ENCODE measurements at regions not wholly inside any gene's neighbourhood (a gene's known extent, or its start where the extent isn't known, plus 50 kb on each side); places are given as distances from the start of the nearest gene placed in this dataset.

DNA sequence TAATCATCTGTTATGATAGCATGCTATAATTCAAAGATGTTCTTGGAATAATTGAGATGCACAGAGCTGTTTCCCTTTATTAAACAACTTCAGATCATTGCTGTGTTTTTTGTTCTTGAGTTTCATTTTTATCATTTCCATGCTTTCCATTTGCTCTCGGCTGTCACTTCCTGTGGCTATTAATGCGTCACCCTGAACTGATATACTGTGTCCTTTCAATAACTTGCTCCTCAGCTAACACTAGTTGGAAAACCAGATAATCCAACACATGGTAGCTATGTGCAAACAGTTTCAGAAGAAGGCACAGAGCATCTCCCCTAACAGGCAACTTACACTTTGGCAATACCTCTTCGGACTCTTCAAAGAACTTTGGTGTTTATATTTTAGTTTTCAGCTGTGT, 376.0 kb downstream of the GBA3 start:
- Histone ChIP-seq H3K27me3 (ENCODE audit: control insufficient read depth, insufficient read depth, low read length) (no peaks in the 10 kb centered on the region), H3K9me3 (ENCODE audit: control insufficient read depth, low read length) (no peaks in the 10 kb centered on the region), H3K4me2 (ENCODE audit: low read length) (no peak overlapping the region), H3K27ac (no peak overlapping the region), H3K4me3 (ENCODE audit: low read depth, low read length) (no peak overlapping the region), H2AFZ (no peak overlapping the region), H3K4me1 (no peaks in the 10 kb centered on the region), H3K36me3 (ENCODE audit: control insufficient read depth, insufficient read depth, low read length) (no peaks in the 10 kb centered on the region), H3K79me2 (no peaks in the 10 kb centered on the region), H3K9ac (no peak overlapping the region)
- TF ChIP-seq CTCF (IDR thresholded peaks at IDR 0.05): no peak

DNA sequence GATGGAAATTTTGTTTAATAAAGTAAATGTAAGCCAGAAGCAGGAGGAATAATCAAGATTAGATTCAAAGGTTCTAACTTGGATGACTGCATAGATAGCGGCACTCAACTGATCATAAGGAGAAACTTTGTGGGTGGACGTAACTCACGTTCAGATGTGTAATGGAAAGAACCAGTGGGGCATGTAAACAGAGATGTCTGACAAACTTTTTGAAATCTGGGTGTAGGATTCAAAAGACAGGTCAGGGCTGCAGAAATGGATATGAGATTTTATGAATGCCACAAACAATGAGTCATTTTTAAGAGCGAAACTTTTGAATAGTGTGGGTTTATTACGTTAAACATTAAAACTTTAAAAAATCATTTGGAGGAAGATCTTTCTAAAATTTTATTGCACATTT, 375.6 kb downstream of the GBA3 start:
- no peak overlapping the region for H2AFZ ChIP-seq
- H3K4me2 ChIP-seq (ENCODE audit: low read length): no peak overlapping the region
- no peak overlapping the region for H3K27ac ChIP-seq
- no peaks in the 10 kb centered on the region for H3K9me3 ChIP-seq (ENCODE audit: control insufficient read depth, low read length)
- no peaks in the 10 kb centered on the region for H3K79me2 ChIP-seq
- no peak for TF ChIP-seq CTCF (IDR thresholded peaks at IDR 0.05)
- no peaks in the 10 kb centered on the region for H3K4me1 ChIP-seq
- H3K36me3 ChIP-seq (ENCODE audit: control insufficient read depth, insufficient read depth, low read length): no peaks in the 10 kb centered on the region
- no peak overlapping the region for H3K9ac ChIP-seq
- H3K4me3 ChIP-seq (ENCODE audit: low read depth, low read length): no peak overlapping the region
- no peaks in the 10 kb centered on the region for H3K27me3 ChIP-seq (ENCODE audit: control insufficient read depth, insufficient read depth, low read length)

GRCh38 chr4:23062188-23062587, 369.5 kb downstream of the GBA3 start:
- Histone ChIP-seq H3K27ac (no peak overlapping the region), H3K27me3 (ENCODE audit: control insufficient read depth, insufficient read depth, low read length) (no peaks in the 10 kb centered on the region), H3K36me3 (ENCODE audit: control insufficient read depth, insufficient read depth, low read length) (no peaks in the 10 kb centered on the region), H3K79me2 (no peaks in the 10 kb centered on the region), H3K4me3 (ENCODE audit: low read depth, low read length) (no peak overlapping the region), H3K4me2 (ENCODE audit: low read length) (no peak overlapping the region), H3K9ac (no peak overlapping the region), H2AFZ (no peak overlapping the region), H3K9me3 (ENCODE audit: control insufficient read depth, low read length) (no peaks in the 10 kb centered on the region), H3K4me1 (no peaks in the 10 kb centered on the region)
- no peak for TF ChIP-seq CTCF (IDR thresholded peaks at IDR 0.05)

- H3K27ac ChIP-seq: no peak overlapping the region
- TF ChIP-seq CTCF (IDR thresholded peaks at IDR 0.05): no peak
Observed at GRCh38 chr4:23061431-23061830, 368.7 kb downstream of the GBA3 start.

GRCh38 chr4:23060776-23061175, 368.0 kb downstream of the GBA3 start:
- Histone ChIP-seq H2AFZ (no peak overlapping the region), H3K27me3 (ENCODE audit: control insufficient read depth, insufficient read depth, low read length) (no peaks in the 10 kb centered on the region), H3K27ac (no peak overlapping the region), H3K36me3 (ENCODE audit: control insufficient read depth, insufficient read depth, low read length) (no peaks in the 10 kb centered on the region), H3K79me2 (no peaks in the 10 kb centered on the region), H3K4me1 (no peaks in the 10 kb centered on the region), H3K9ac (no peak overlapping the region), H3K4me2 (ENCODE audit: low read length) (no peak overlapping the region), H3K9me3 (ENCODE audit: control insufficient read depth, low read length) (no peaks in the 10 kb centered on the region), H3K4me3 (ENCODE audit: low read depth, low read length) (no peak overlapping the region)
- no peak for TF ChIP-seq CTCF (IDR thresholded peaks at IDR 0.05)

More at GRCh38 chr4:23061431-23061830, 368.7 kb downstream of the GBA3 start:
- Histone ChIP-seq H2AFZ (no peak overlapping the region), H3K36me3 (ENCODE audit: control insufficient read depth, insufficient read depth, low read length) (no peaks in the 10 kb centered on the region), H3K4me2 (ENCODE audit: low read length) (no peak overlapping the region), H3K9me3 (ENCODE audit: control insufficient read depth, low read length) (no peaks in the 10 kb centered on the region), H3K4me3 (ENCODE audit: low read depth, low read length) (no peak overlapping the region), H3K27me3 (ENCODE audit: control insufficient read depth, insufficient read depth, low read length) (no peaks in the 10 kb centered on the region), H3K9ac (no peak overlapping the region), H3K4me1 (no peaks in the 10 kb centered on the region), H3K79me2 (no peaks in the 10 kb centered on the region)
